Uterus (tissue), 3 donors: ENCODE measurements at regions not wholly inside any gene's neighbourhood (a gene's known extent, or its start where the extent isn't known, plus 50 kb on each side); places are given as distances from the start of the nearest gene placed in this dataset.

Source experiments
- DNase-seq, 2 donors: peaks; one replicate each; pipeline ENCODE4 v3.0.0-alpha.2; 2019 to 2020
- H3K27ac ChIP-seq, 2 donors: fragments of 200-600 bp; sonication (generic); 1 replicate in 1 of 2; 2 replicates in 1 of 2; pipeline ENCODE4 v1.5.1; 2016 to 2018
- H3K27me3 ChIP-seq, 2 donors: fragments of 200-600 bp; sonication (generic); one replicate each; pipeline ENCODE4 v1.5.1; 2018 to 2019; ENCODE audit warnings: control low read depth in 1 of 2
- H3K36me3 ChIP-seq, 2 donors: fragments of 200-600 bp; sonication (generic); one replicate each; pipeline ENCODE4 v1.5.1; 2019; ENCODE audit warnings: control low read depth in 1 of 2
- H3K4me1 ChIP-seq, 2 donors: fragments of 200-600 bp; sonication (generic); one replicate each; pipeline ENCODE4 v1.5.1; 2018 to 2019; ENCODE audit warnings: control low read depth in 1 of 2
- H3K4me3 ChIP-seq, 2 donors: fragments of 200-600 bp; sonication (generic); 1 replicate in 1 of 2; 2 replicates in 1 of 2; pipeline ENCODE4 v1.5.1; 2018 to 2019; ENCODE audit warnings: mild to moderate bottlenecking in 1 of 2
- H3K9me3 ChIP-seq, 2 donors: fragments of 200-600 bp; sonication (generic); one replicate each; pipeline ENCODE4 v1.5.1; 2019; ENCODE audit warnings: control low read depth in 1 of 2
- CTCF ChIP-seq, 4 experiments: fragments of 200-600 bp in 2 of 4; fragments of 450-650 bp in 2 of 4; sonication (generic) in 2 of 4; IDR thresholded peaks; one replicate each; pipeline ENCODE4 v1.5.1; 2016 to 2019; ENCODE audit warnings: antibody characterized with exemption in 4 of 4, mild to moderate bottlenecking in 2 of 4, moderate library complexity in 1 of 4
- POLR2A ChIP-seq, 2 donors: fragments of 450-650 bp; IDR thresholded peaks; one replicate each; pipeline ENCODE4 v1.6.1; 2016; ENCODE audit warnings: antibody characterized with exemption in 2 of 2, mild to moderate bottlenecking in 1 of 2, moderate library complexity in 1 of 2
- intact Hi-C: fragments of 100-400 bp; cut with DNase I; formaldehyde crosslinking; loops from one replicate; pipeline ENCODE4 v1.15.1; 2023; ENCODE audit warnings: low total_unique reads
- donor health status: DM: yes; HTN: yes; CAD: no.

GRCh38 chr7:52708846-52709245 is 326.6 kb upstream of the POM121L12 start:
- no peaks in the 10 kb centered on the region for H3K4me1 ChIP-seq
- no peak overlapping the region for H3K27ac ChIP-seq
- no peak overlapping the region for H3K4me3 ChIP-seq
- intact Hi-C loops: no loop called here
- H3K9me3 ChIP-seq: no peaks in the 10 kb centered on the region
- H3K36me3 ChIP-seq: no peaks in the 10 kb centered on the region
- TF ChIP-seq POLR2A (IDR thresholded peaks at IDR 0.05) (no peak), CTCF (IDR thresholded peaks at IDR 0.05) (no peak)
- H3K27me3 ChIP-seq: no peaks in the 10 kb centered on the region
- no peak for DNase-seq

GRCh38 chr7:52705768-52706167 is 329.7 kb upstream of the POM121L12 start:
- intact Hi-C loops: no loop called here
- TF ChIP-seq POLR2A (IDR thresholded peaks at IDR 0.05) (no peak), CTCF (IDR thresholded peaks at IDR 0.05) (no peak)

GRCh38 chr7:52700349-52700748 is 335.1 kb upstream of the POM121L12 start:
- no peak for TF ChIP-seq CTCF (IDR thresholded peaks at IDR 0.05)
- TF ChIP-seq POLR2A (IDR thresholded peaks at IDR 0.05): no peak
- Histone ChIP-seq H3K36me3 (no peaks in the 10 kb centered on the region), H3K4me3 (no peak overlapping the region), H3K27ac (no peak overlapping the region), H3K4me1 (no peaks in the 10 kb centered on the region), H3K9me3 (no peaks in the 10 kb centered on the region), H3K27me3 (peaks cover 0 to 4% of the 10 kb centered on the region in 2 donors)
- intact Hi-C loops: no loop called here
- DNase-seq: no peak

More at GRCh38 chr7:52705768-52706167, 329.7 kb upstream of the POM121L12 start:
- H3K4me1 ChIP-seq: no peaks in the 10 kb centered on the region
- H3K9me3 ChIP-seq: no peaks in the 10 kb centered on the region
- peaks cover 0 to 4% of the 10 kb centered on the region in 2 donors for H3K27me3 ChIP-seq
- H3K4me3 ChIP-seq: no peak overlapping the region
- H3K27ac ChIP-seq: no peak overlapping the region
- no peak for DNase-seq
- H3K36me3 ChIP-seq: no peaks in the 10 kb centered on the region

- Histone ChIP-seq H3K27ac (no peak overlapping the region), H3K9me3 (no peaks in the 10 kb centered on the region), H3K4me1 (no peaks in the 10 kb centered on the region), H3K27me3 (peaks cover 0 to 3% of the 10 kb centered on the region in 2 donors), H3K36me3 (no peaks in the 10 kb centered on the region), H3K4me3 (no peak overlapping the region)
- intact Hi-C loops: no loop called here
- TF ChIP-seq POLR2A (IDR thresholded peaks at IDR 0.05) (no peak), CTCF (IDR thresholded peaks at IDR 0.05) (no peak)
- no peak for DNase-seq
Measured at GRCh38 chr7:52695973-52696595, 339.3 kb upstream of the POM121L12 start.

- H3K9me3 ChIP-seq: no peaks in the 10 kb centered on the region
- no peaks in the 10 kb centered on the region for H3K4me1 ChIP-seq
- H3K27ac ChIP-seq: no peak overlapping the region
- H3K4me3 ChIP-seq: no peak overlapping the region
- H3K36me3 ChIP-seq: no peaks in the 10 kb centered on the region
- intact Hi-C loops: no loop called here
- no peak for TF ChIP-seq CTCF (IDR thresholded peaks at IDR 0.05)
- TF ChIP-seq POLR2A (IDR thresholded peaks at IDR 0.05): no peak
- no peaks in the 10 kb centered on the region for H3K27me3 ChIP-seq
- no peak for DNase-seq
Measured at GRCh38 chr7:52691257-52691656, 344.2 kb upstream of the POM121L12 start.
